OCI-LY7 (cell line): ENCODE measurements at regions not wholly inside any gene's neighbourhood (a gene's known extent, or its start where the extent isn't known, plus 50 kb on each side); places are given as distances from the start of the nearest gene placed in this dataset.

Experiments
- EZH2phosphoT487 ChIP-seq: fragments of 200-600 bp; sonication (generic); IDR thresholded peaks from 2 replicates; pipeline ENCODE4 v1.6.1; 2018; ENCODE audit warnings: low read depth, borderline replicate concordance, mild to moderate bottlenecking, mixed run types, antibody characterized with exemption, low read length, moderate library complexity, mixed read lengths
- TF ChIP-seq, protein P1 (sequence below): fragments of 200-600 bp; sonication (generic); conservative IDR thresholded peaks from 2 replicates; pipeline ENCODE4 v1.5.1; 2014; ENCODE audit warnings: mild to moderate bottlenecking, antibody characterized with exemption, low read length, moderate library complexity, mixed read lengths

GRCh38 chr19:28972058-28972852 lies 240.7 kb downstream of the UQCRFS1 start:
- TF ChIP-seq, protein P1, sequence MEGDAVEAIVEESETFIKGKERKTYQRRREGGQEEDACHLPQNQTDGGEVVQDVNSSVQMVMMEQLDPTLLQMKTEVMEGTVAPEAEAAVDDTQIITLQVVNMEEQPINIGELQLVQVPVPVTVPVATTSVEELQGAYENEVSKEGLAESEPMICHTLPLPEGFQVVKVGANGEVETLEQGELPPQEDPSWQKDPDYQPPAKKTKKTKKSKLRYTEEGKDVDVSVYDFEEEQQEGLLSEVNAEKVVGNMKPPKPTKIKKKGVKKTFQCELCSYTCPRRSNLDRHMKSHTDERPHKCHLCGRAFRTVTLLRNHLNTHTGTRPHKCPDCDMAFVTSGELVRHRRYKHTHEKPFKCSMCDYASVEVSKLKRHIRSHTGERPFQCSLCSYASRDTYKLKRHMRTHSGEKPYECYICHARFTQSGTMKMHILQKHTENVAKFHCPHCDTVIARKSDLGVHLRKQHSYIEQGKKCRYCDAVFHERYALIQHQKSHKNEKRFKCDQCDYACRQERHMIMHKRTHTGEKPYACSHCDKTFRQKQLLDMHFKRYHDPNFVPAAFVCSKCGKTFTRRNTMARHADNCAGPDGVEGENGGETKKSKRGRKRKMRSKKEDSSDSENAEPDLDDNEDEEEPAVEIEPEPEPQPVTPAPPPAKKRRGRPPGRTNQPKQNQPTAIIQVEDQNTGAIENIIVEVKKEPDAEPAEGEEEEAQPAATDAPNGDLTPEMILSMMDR, result no peak
- TF ChIP-seq EZH2phosphoT487, result no peak
